ENCODE measurements at regions not wholly inside any gene's neighbourhood (a gene's known extent, or its start where the extent isn't known, plus 50 kb on each side); places are given as distances from the start of the nearest gene placed in this dataset.

GRCh38 chr10:22766693-22767092 lies 52.3 kb upstream of the PIP4K2A start:
- no peak for DNase-seq (ENCODE audit: low read depth in 2 of 2)

GRCh38 chr10:22765660-22766547 lies 51.5 kb upstream of the PIP4K2A start:
- DNase-seq (ENCODE audit: low read depth in 2 of 2) = no peak

DNA sequence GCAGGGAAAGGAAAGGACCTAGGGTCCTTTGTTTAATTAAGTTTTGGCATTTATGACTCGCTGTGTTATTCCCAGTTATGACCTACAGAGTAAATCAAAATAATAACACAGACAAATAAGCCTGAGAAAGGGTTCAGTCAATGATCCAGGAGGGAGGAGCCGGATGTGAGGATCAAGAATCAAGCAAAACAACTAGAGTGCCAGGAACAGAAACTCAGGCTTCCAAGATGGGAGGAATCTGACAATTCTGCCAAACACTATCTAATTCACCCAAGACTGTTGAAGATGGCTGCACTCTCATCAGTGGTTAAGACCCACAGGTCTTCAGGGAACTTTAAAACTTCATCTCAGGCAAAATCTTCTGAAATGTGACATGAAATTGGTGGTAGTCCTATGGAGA lies 50.3 kb upstream of the PIP4K2A start:
- DNase-seq (ENCODE audit: low read depth in 2 of 2) = no peak

Data from fibroblast of skin of left biceps (primary cell).